ENCODE measurements at regions not wholly inside any gene's neighbourhood (a gene's known extent, or its start where the extent isn't known, plus 50 kb on each side); places are given as distances from the start of the nearest gene placed in this dataset.

DNA sequence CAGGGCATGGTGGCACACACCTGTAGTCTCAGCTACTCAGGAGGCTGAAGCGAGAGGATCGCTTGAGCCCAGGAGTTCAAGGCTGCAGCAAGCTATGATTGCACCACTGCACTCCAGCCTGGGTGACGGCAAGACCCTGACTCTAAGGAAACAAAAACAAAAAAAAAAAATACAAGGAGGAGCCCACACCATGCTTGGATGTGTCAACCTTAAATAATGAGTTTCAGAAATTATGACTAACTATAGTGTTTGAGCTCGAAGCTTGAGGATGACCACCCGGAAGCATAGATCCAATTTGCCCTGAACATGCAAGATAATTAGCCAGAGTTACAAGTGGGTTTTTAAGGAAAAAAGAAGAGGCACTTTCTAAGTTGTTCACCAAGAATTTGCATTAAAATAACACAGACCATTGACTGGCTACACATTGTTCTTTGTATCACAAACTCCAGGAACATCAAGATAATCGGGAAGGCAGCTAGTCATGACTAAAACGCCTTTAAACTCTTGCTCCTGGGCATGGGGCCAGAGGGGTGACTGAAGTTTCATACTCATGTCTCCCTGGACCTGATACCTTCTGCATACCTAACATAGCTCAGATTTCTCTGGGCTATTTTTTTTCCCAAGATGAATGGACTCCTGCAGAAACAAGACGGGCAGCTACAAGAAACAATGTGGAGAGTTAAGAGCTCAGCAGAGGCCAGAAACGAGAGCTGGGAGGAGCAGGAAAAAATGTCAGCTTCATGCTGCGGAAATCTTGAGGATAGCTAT, 289.6 kb downstream of the PREX1 start:
- Histone ChIP-seq H4K91ac (ENCODE audit: low read length) (no peak overlapping the region), H3K18ac (ENCODE audit: low read depth in 1 of 2, low read length in 2 of 2) (no peak overlapping the region), H3K79me1 (replicated peaks; ENCODE audit: low read length, poor library complexity, severe bottlenecking) (no peaks in the 10 kb centered on the region), H3K23ac (ENCODE audit: low read length in 2 of 2) (no peak overlapping the region), H2BK12ac (ENCODE audit: low read length in 2 of 2) (no peak overlapping the region), H3K4me1 (ENCODE audit: control insufficient read depth, insufficient read depth, low read depth, low read length) (peaks cover 10% of the 10 kb centered on the region), H3K4me3 (ENCODE audit: insufficient read depth in 1 of 2, low read depth in 1 of 2, low read length in 2 of 2) (no peak overlapping the region), H3K4ac (ENCODE audit: low read depth in 1 of 2, low read length in 2 of 2) (no peak overlapping the region), H3K27ac (ENCODE audit: low read length, poor library complexity, severe bottlenecking) (peak overlapping the region; percentile 74), H2AK5ac (ENCODE audit: low read length, severe bottlenecking) (no peak overlapping the region), H3K4me2 (ENCODE audit: low read length, poor library complexity, severe bottlenecking) (peak overlapping the region; percentile 37), H4K8ac (ENCODE audit: low read length) (no peak overlapping the region), H2BK15ac (ENCODE audit: low read depth, poor library complexity, severe bottlenecking) (no peak overlapping the region), H3K14ac (ENCODE audit: low read length in 2 of 2) (no peak overlapping the region), H3K36me3 (ENCODE audit: control insufficient read depth in 1 of 2, insufficient read depth in 2 of 2, low read depth in 1 of 2, low read length in 2 of 2) (no peaks in the 10 kb centered on the region), H3K27me3 (ENCODE audit: control insufficient read depth in 1 of 2, insufficient read depth in 1 of 2, low read length in 2 of 2) (peaks cover 26 to 72% of the 10 kb centered on the region in 2 experiments), H3K9me3 (ENCODE audit: control insufficient read depth, low read length) (no peaks in the 10 kb centered on the region), H2BK120ac (ENCODE audit: low read depth, low read length) (no peak overlapping the region), H2AFZ (ENCODE audit: low read depth, low read length) (no peak overlapping the region), H3K9ac (ENCODE audit: low read length) (no peak overlapping the region), H2BK5ac (ENCODE audit: low read depth, low read length, poor library complexity, severe bottlenecking) (no peak overlapping the region)
- 71% methylated on average over 10 of the region's 10 CpGs for WGBS
- no peak for DNase-seq

DNA sequence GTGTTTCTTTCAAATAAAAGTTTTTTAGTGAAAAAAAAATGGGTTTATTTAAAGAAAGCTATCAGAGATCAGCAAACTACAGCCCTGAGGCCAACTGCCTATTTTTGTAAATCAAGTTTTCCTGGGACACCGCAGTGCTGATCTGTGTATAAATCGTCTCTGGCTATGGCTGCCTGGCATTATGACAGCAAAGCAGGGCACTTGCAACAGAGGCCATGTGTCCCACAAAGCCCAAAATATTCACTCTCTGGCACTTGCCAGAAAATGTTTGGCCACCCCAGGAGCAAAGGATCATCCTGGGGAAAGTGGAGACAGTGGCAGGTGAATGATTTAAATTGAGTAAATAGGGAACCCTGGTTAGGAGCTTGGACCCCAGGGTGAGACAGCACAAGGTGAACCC, 291.6 kb downstream of the PREX1 start:
- WGBS: 83% methylated on average over 2 of the region's 2 CpGs
- H2BK12ac ChIP-seq (ENCODE audit: low read length in 2 of 2): no peak overlapping the region

DNA sequence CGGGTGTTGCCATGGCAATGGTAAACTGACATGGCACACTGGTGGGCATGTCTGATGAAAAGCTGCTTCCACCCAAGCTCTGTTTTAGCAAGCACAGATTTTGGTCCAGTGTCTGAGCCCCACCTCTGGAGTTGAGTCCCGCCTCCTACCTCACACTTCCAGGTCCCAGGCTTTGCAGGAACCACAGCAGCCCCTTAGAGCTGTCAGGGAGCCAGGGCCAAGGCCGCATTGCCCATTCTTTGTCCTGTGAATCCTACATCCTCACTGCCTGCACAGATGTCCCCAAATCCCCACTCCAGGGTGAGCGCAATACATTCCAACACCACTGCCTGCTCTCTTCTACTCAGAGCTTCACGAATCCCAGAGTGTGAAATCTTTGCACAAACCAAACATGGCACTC, 292.2 kb downstream of the PREX1 start:
- Histone ChIP-seq H3K4me1 (ENCODE audit: control insufficient read depth, insufficient read depth, low read depth, low read length) (peaks cover 4% of the 10 kb centered on the region), H3K36me3 (ENCODE audit: control insufficient read depth in 1 of 2, insufficient read depth in 2 of 2, low read depth in 1 of 2, low read length in 2 of 2) (no peaks in the 10 kb centered on the region), H2BK120ac (ENCODE audit: low read depth, low read length) (no peak overlapping the region), H4K91ac (ENCODE audit: low read length) (no peak overlapping the region), H2BK15ac (ENCODE audit: low read depth, poor library complexity, severe bottlenecking) (no peak overlapping the region), H3K79me1 (replicated peaks; ENCODE audit: low read length, poor library complexity, severe bottlenecking) (no peaks in the 10 kb centered on the region), H3K27ac (ENCODE audit: low read length, poor library complexity, severe bottlenecking) (no peak overlapping the region), H3K9ac (ENCODE audit: low read length) (no peak overlapping the region), H3K4ac (ENCODE audit: low read depth in 1 of 2, low read length in 2 of 2) (no peak overlapping the region), H3K4me3 (ENCODE audit: insufficient read depth in 1 of 2, low read depth in 1 of 2, low read length in 2 of 2) (no peak overlapping the region), H4K8ac (ENCODE audit: low read length) (no peak overlapping the region), H3K18ac (ENCODE audit: low read depth in 1 of 2, low read length in 2 of 2) (no peak overlapping the region), H2AFZ (ENCODE audit: low read depth, low read length) (no peak overlapping the region), H3K14ac (ENCODE audit: low read length in 2 of 2) (no peak overlapping the region), H2BK5ac (ENCODE audit: low read depth, low read length, poor library complexity, severe bottlenecking) (no peak overlapping the region), H3K4me2 (ENCODE audit: low read length, poor library complexity, severe bottlenecking) (no peak overlapping the region), H2BK12ac (ENCODE audit: low read length in 2 of 2) (no peak overlapping the region), H3K9me3 (ENCODE audit: control insufficient read depth, low read length) (no peaks in the 10 kb centered on the region), H3K23ac (ENCODE audit: low read length in 2 of 2) (no peak overlapping the region), H3K27me3 (ENCODE audit: control insufficient read depth in 1 of 2, insufficient read depth in 1 of 2, low read length in 2 of 2) (peaks cover 14 to 55% of the 10 kb centered on the region in 2 experiments), H2AK5ac (ENCODE audit: low read length, severe bottlenecking) (no peak overlapping the region)
- WGBS: 75% methylated on average over 5 of the region's 5 CpGs
- DNase-seq: no peak

More for the DNA sequence above, 291.6 kb downstream of the PREX1 start:
- Histone ChIP-seq H3K79me1 (replicated peaks; ENCODE audit: low read length, poor library complexity, severe bottlenecking) (no peaks in the 10 kb centered on the region), H2BK5ac (ENCODE audit: low read depth, low read length, poor library complexity, severe bottlenecking) (no peak overlapping the region), H3K14ac (ENCODE audit: low read length in 2 of 2) (no peak overlapping the region), H4K91ac (ENCODE audit: low read length) (no peak overlapping the region), H2BK120ac (ENCODE audit: low read depth, low read length) (no peak overlapping the region), H2AFZ (ENCODE audit: low read depth, low read length) (no peak overlapping the region), H4K8ac (ENCODE audit: low read length) (no peak overlapping the region), H3K27me3 (ENCODE audit: control insufficient read depth in 1 of 2, insufficient read depth in 1 of 2, low read length in 2 of 2) (peaks cover 16 to 57% of the 10 kb centered on the region in 2 experiments), H3K18ac (ENCODE audit: low read depth in 1 of 2, low read length in 2 of 2) (no peak overlapping the region), H3K4me2 (ENCODE audit: low read length, poor library complexity, severe bottlenecking) (no peak overlapping the region), H3K9me3 (ENCODE audit: control insufficient read depth, low read length) (no peaks in the 10 kb centered on the region), H2BK15ac (ENCODE audit: low read depth, poor library complexity, severe bottlenecking) (no peak overlapping the region), H3K23ac (ENCODE audit: low read length in 2 of 2) (no peak overlapping the region), H3K4me1 (ENCODE audit: control insufficient read depth, insufficient read depth, low read depth, low read length) (peaks cover 5% of the 10 kb centered on the region), H3K36me3 (ENCODE audit: control insufficient read depth in 1 of 2, insufficient read depth in 2 of 2, low read depth in 1 of 2, low read length in 2 of 2) (no peaks in the 10 kb centered on the region), H3K4ac (ENCODE audit: low read depth in 1 of 2, low read length in 2 of 2) (no peak overlapping the region), H3K27ac (ENCODE audit: low read length, poor library complexity, severe bottlenecking) (no peak overlapping the region), H3K4me3 (ENCODE audit: insufficient read depth in 1 of 2, low read depth in 1 of 2, low read length in 2 of 2) (no peak overlapping the region), H2AK5ac (ENCODE audit: low read length, severe bottlenecking) (no peak overlapping the region), H3K9ac (ENCODE audit: low read length) (no peak overlapping the region)
- no peak for DNase-seq

GRCh38 chr20:48532028-48532427, 295.8 kb downstream of the PREX1 start:
- DNase-seq: no peak
- Histone ChIP-seq H3K4me2 (ENCODE audit: low read length, poor library complexity, severe bottlenecking) (no peak overlapping the region), H3K4me3 (ENCODE audit: insufficient read depth in 1 of 2, low read depth in 1 of 2, low read length in 2 of 2) (no peak overlapping the region), H3K79me1 (replicated peaks; ENCODE audit: low read length, poor library complexity, severe bottlenecking) (no peaks in the 10 kb centered on the region), H2BK12ac (ENCODE audit: low read length in 2 of 2) (no peak overlapping the region), H3K27me3 (ENCODE audit: control insufficient read depth in 1 of 2, insufficient read depth in 1 of 2, low read length in 2 of 2) (peaks cover 17 to 54% of the 10 kb centered on the region in 2 experiments), H3K36me3 (ENCODE audit: control insufficient read depth in 1 of 2, insufficient read depth in 2 of 2, low read depth in 1 of 2, low read length in 2 of 2) (no peaks in the 10 kb centered on the region), H3K9ac (ENCODE audit: low read length) (no peak overlapping the region), H3K14ac (ENCODE audit: low read length in 2 of 2) (no peak overlapping the region), H3K18ac (ENCODE audit: low read depth in 1 of 2, low read length in 2 of 2) (no peak overlapping the region), H3K9me3 (ENCODE audit: control insufficient read depth, low read length) (no peaks in the 10 kb centered on the region), H2AFZ (ENCODE audit: low read depth, low read length) (no peak overlapping the region), H2BK120ac (ENCODE audit: low read depth, low read length) (no peak overlapping the region), H2BK5ac (ENCODE audit: low read depth, low read length, poor library complexity, severe bottlenecking) (no peak overlapping the region), H3K4ac (ENCODE audit: low read depth in 1 of 2, low read length in 2 of 2) (no peak overlapping the region), H2BK15ac (ENCODE audit: low read depth, poor library complexity, severe bottlenecking) (no peak overlapping the region), H4K8ac (ENCODE audit: low read length) (no peak overlapping the region), H2AK5ac (ENCODE audit: low read length, severe bottlenecking) (no peak overlapping the region), H3K27ac (ENCODE audit: low read length, poor library complexity, severe bottlenecking) (no peak overlapping the region), H3K4me1 (ENCODE audit: control insufficient read depth, insufficient read depth, low read depth, low read length) (peaks cover 1% of the 10 kb centered on the region), H4K91ac (ENCODE audit: low read length) (no peak overlapping the region), H3K23ac (ENCODE audit: low read length in 2 of 2) (no peak overlapping the region)
- 78% methylated on average over 2 of the region's 2 CpGs for WGBS
